ENCODE measurements at regions not wholly inside any gene's neighbourhood (a gene's known extent, or its start where the extent isn't known, plus 50 kb on each side); places are given as distances from the start of the nearest gene placed in this dataset.
"Not testable (repeated sequence)": the region's sequence is repeated elsewhere in the genome, so short reads cannot be mapped to it uniquely, and the experiment has no call there.

DNA sequence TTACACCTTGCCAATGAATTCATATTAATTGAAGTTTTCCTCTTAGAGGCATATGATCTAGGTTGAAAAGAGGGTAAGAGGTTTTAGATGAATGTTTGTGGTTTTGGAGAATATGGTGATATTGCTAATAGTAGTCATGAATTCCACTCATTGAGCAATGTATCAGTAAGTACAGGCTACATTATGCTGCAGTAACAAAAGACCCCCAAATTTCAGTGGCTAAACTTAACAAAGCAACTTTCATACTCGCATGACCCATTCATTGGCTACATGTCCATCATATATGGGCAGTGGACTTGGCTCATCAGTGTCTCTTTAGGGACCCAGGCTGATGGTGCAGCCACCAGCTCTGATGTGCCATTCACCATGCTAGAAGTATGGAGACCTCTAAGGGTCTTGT is 196.6 kb upstream of the MYL2 start:
- Histone ChIP-seq H3K4me3 (ENCODE audit: low read length) (no peak overlapping the region), H3K27ac (ENCODE audit: low read length) (no peak overlapping the region), H3K36me3 (replicated peaks; ENCODE audit: insufficient read depth, low read length) (no peaks in the 10 kb centered on the region), H3K4me2 (ENCODE audit: low read depth, low read length) (no peak overlapping the region), H3K4me1 (ENCODE audit: low read length) (no peaks in the 10 kb centered on the region), H2AFZ (ENCODE audit: low read length) (no peak overlapping the region), H3K9me2 (replicated peaks; ENCODE audit: insufficient read depth, low read length) (no peaks in the 10 kb centered on the region), H3K9ac (ENCODE audit: low read length) (no peak overlapping the region), H4K20me1 (ENCODE audit: insufficient read depth, low read length) (no peaks in the 10 kb centered on the region), H3K79me2 (ENCODE audit: low read length) (no peaks in the 10 kb centered on the region), H3K9me3 (replicated peaks; ENCODE audit: insufficient read depth, low read length) (no peaks in the 10 kb centered on the region), H3F3A (ENCODE audit: insufficient read depth, low read length) (no peaks in the 10 kb centered on the region), H3K27me3 (replicated peaks; ENCODE audit: insufficient read depth, low read length) (no peaks in the 10 kb centered on the region)
- no peak for TF ChIP-seq EZH2 (optimal IDR thresholded peaks at IDR 0.05; ENCODE audit: low read depth, low read length)
- DNase-seq, result no peak

GRCh38 chr12:111113313-111113712 is 192.9 kb upstream of the MYL2 start:
- not testable (repeated sequence) for DNase-seq; H3K9me3 ChIP-seq (replicated peaks; ENCODE audit: insufficient read depth, low read length); H3K27me3 ChIP-seq (replicated peaks; ENCODE audit: insufficient read depth, low read length); H3K4me1 ChIP-seq (ENCODE audit: low read length); H3K36me3 ChIP-seq (replicated peaks; ENCODE audit: insufficient read depth, low read length); H4K20me1 ChIP-seq (ENCODE audit: insufficient read depth, low read length); H3K9ac ChIP-seq (ENCODE audit: low read length); H3K9me2 ChIP-seq (replicated peaks; ENCODE audit: insufficient read depth, low read length); H3K4me2 ChIP-seq (ENCODE audit: low read depth, low read length); H3K27ac ChIP-seq (ENCODE audit: low read length); H3F3A ChIP-seq (ENCODE audit: insufficient read depth, low read length); H3K4me3 ChIP-seq (ENCODE audit: low read length); H3K79me2 ChIP-seq (ENCODE audit: low read length); H2AFZ ChIP-seq (ENCODE audit: low read length)

DNA sequence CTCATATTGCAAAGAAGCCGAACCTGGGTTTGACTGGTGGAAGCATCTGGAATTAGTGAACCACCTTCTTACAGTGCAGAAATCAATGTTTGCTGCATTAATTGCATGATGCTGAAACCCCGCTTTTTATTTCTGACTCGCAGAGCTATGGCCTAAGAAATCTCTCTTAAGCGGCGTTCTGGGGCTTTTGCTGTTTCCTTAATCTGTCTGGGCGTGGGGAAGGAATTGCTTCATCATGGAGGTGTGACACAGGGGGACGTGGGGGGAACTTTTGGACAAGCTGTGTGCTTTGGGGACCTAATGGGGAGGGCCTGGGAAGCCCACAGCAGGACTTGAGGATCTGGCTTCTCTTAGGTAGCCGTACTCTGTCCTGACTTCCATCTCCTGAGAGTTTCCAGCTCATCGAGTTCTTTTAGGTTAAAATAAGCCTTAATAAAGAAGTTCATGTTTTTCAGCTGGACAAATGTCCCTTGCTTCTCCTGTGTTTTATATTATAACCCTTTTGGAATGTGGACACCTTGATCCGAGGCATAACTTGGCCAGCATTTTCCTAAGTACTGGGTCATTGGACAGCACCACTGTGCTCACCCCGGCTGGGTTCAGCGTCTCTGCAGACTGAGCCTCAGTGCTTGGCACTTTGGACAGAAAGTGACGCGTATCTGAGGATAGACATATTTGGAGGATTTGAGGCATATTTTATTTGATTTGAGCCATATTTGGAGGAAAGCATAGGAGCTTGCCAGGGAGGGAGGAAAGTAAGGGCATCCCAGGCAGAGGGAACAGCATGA is 192.1 kb upstream of the MYL2 start:
- Histone ChIP-seq H4K20me1 (ENCODE audit: insufficient read depth, low read length) (no peaks in the 10 kb centered on the region), H2AFZ (ENCODE audit: low read length) (no peak overlapping the region), H3K9me3 (replicated peaks; ENCODE audit: insufficient read depth, low read length) (no peaks in the 10 kb centered on the region), H3K9ac (ENCODE audit: low read length) (no peak overlapping the region), H3K79me2 (ENCODE audit: low read length) (no peaks in the 10 kb centered on the region), H3K27me3 (replicated peaks; ENCODE audit: insufficient read depth, low read length) (no peaks in the 10 kb centered on the region), H3F3A (ENCODE audit: insufficient read depth, low read length) (no peaks in the 10 kb centered on the region), H3K9me2 (replicated peaks; ENCODE audit: insufficient read depth, low read length) (no peaks in the 10 kb centered on the region), H3K4me2 (ENCODE audit: low read depth, low read length) (no peak overlapping the region), H3K4me1 (ENCODE audit: low read length) (no peaks in the 10 kb centered on the region), H3K36me3 (replicated peaks; ENCODE audit: insufficient read depth, low read length) (no peaks in the 10 kb centered on the region), H3K4me3 (ENCODE audit: low read length) (no peak overlapping the region), H3K27ac (ENCODE audit: low read length) (no peak overlapping the region)
- DNase-seq, result no peak
- TF ChIP-seq CTCF (IDR thresholded peaks at IDR 0.05; ENCODE audit: low read length), result no peak

DNA sequence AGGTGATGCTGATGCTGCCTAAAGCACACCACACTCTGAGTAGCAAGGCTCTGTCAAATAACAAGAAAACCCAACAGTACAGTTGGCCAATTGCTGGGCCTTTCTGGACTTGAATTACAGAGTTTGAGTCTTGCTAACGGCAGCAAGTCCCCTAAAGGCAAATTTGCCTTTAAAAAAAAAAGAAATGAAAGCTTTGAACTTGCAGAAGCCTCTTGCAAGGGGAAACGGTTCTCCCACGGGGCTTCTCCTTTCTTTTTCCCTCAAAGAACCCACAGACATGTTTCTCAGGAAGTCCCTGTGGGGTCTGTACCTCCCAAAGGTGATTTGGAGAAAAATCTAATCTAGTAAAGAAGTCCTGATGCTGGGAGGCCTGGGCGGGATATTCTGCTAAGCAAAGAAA is 191.3 kb upstream of the MYL2 start:
- no peaks in the 10 kb centered on the region for H4K20me1 ChIP-seq (ENCODE audit: insufficient read depth, low read length)
- no peak overlapping the region for H2AFZ ChIP-seq (ENCODE audit: low read length)
- TF ChIP-seq EZH2 (optimal IDR thresholded peaks at IDR 0.05; ENCODE audit: low read depth, low read length), result no peak
- DNase-seq, result no peak
- no peaks in the 10 kb centered on the region for H3K27me3 ChIP-seq (replicated peaks; ENCODE audit: insufficient read depth, low read length)
- H3K4me1 ChIP-seq (ENCODE audit: low read length), result no peaks in the 10 kb centered on the region
- no peak overlapping the region for H3K4me2 ChIP-seq (ENCODE audit: low read depth, low read length)
- no peaks in the 10 kb centered on the region for H3K9me2 ChIP-seq (replicated peaks; ENCODE audit: insufficient read depth, low read length)
- H3K9me3 ChIP-seq (replicated peaks; ENCODE audit: insufficient read depth, low read length), result no peaks in the 10 kb centered on the region
- H3K79me2 ChIP-seq (ENCODE audit: low read length), result no peaks in the 10 kb centered on the region
- H3K27ac ChIP-seq (ENCODE audit: low read length), result no peak overlapping the region
- H3K36me3 ChIP-seq (replicated peaks; ENCODE audit: insufficient read depth, low read length), result no peaks in the 10 kb centered on the region
- H3F3A ChIP-seq (ENCODE audit: insufficient read depth, low read length), result no peaks in the 10 kb centered on the region
- H3K4me3 ChIP-seq (ENCODE audit: low read length), result no peak overlapping the region
- H3K9ac ChIP-seq (ENCODE audit: low read length), result no peak overlapping the region

DNA sequence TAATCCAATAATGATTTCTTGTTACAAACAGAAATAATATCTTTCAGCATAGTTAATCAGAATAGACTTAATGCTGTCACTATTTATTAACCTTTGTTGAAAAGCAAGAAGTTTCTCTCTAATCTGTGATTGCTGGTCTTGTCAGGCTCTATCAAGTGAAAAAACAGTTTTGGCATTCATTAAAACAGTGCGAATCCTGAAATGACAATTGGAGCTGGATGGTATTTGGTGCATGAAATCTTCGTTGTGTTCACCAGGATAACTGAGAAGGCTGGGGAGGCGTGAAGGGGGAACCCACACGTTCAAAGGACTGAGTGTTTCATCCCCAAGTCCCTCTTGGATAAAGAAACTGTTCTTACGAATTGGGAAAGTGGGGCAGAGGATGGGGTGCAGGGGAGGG is 190.2 kb upstream of the MYL2 start:
- no peak overlapping the region for H2AFZ ChIP-seq (ENCODE audit: low read length)

More for the DNA sequence above, 190.2 kb upstream of the MYL2 start:
- Histone ChIP-seq H4K20me1 (ENCODE audit: insufficient read depth, low read length) (no peaks in the 10 kb centered on the region), H3K4me3 (ENCODE audit: low read length) (no peak overlapping the region), H3K9me2 (replicated peaks; ENCODE audit: insufficient read depth, low read length) (no peaks in the 10 kb centered on the region), H3K4me1 (ENCODE audit: low read length) (no peaks in the 10 kb centered on the region), H3K27me3 (replicated peaks; ENCODE audit: insufficient read depth, low read length) (no peaks in the 10 kb centered on the region), H3K4me2 (ENCODE audit: low read depth, low read length) (no peak overlapping the region), H3K9me3 (replicated peaks; ENCODE audit: insufficient read depth, low read length) (no peaks in the 10 kb centered on the region), H3K27ac (ENCODE audit: low read length) (no peak overlapping the region), H3K79me2 (ENCODE audit: low read length) (no peaks in the 10 kb centered on the region), H3K9ac (ENCODE audit: low read length) (no peak overlapping the region), H3K36me3 (replicated peaks; ENCODE audit: insufficient read depth, low read length) (no peaks in the 10 kb centered on the region), H3F3A (ENCODE audit: insufficient read depth, low read length) (no peaks in the 10 kb centered on the region)
- no peak for TF ChIP-seq CTCF (IDR thresholded peaks at IDR 0.05; ENCODE audit: low read length)
- no peak for DNase-seq

All from MM.1S (cell line).